ENCODE measurements at regions not wholly inside any gene's neighbourhood (a gene's known extent, or its start where the extent isn't known, plus 50 kb on each side); places are given as distances from the start of the nearest gene placed in this dataset.

- no peak overlapping the region for H3K9ac ChIP-seq (ENCODE audit: insufficient read depth, low read length, poor library complexity, severe bottlenecking)
- TF ChIP-seq CTCF (IDR thresholded peaks at IDR 0.05): no peak
- no peaks in the 10 kb centered on the region for H3K79me2 ChIP-seq (ENCODE audit: insufficient read depth, low read length)
- no peaks in the 10 kb centered on the region for H3K4me1 ChIP-seq (ENCODE audit: control insufficient read depth in 1 of 2, insufficient read depth in 2 of 2, low read length in 2 of 2)
- H3K9me3 Mint-ChIP-seq: peaks cover 0 to 14% (median 1%) of the 10 kb centered on the region in 7 donors
- H3K36me3 Mint-ChIP-seq: no peaks in the 10 kb centered on the region
- intact Hi-C loops (cut with micrococcal nuclease): no loop called here
- H3K4me1 Mint-ChIP-seq: no peaks in the 10 kb centered on the region
- H3K27ac Mint-ChIP-seq: no peak overlapping the region
- no peak overlapping the region for H3K4me3 ChIP-seq (replicated peaks in 1 of 3; ENCODE audit: low read depth in 2 of 3, low read length in 3 of 3)
- no peaks in the 10 kb centered on the region for H3K27me3 ChIP-seq (ENCODE audit: control insufficient read depth in 2 of 2, insufficient read depth in 2 of 2, low read length in 2 of 2)
- no peak for DNase-seq
- no peaks in the 10 kb centered on the region for H3K27me3 Mint-ChIP-seq (ENCODE audit: low read depth in 3 of 3)
- H3K4me3 Mint-ChIP-seq: no peak overlapping the region
- H2AFZ ChIP-seq (ENCODE audit: insufficient read depth, low read depth, low read length, poor library complexity, severe bottlenecking): no peak overlapping the region
- H3K36me3 ChIP-seq (replicated peaks in 1 of 2; ENCODE audit: control insufficient read depth in 1 of 2, insufficient read depth in 2 of 2, low read length in 2 of 2): no peaks in the 10 kb centered on the region
- no peaks in the 10 kb centered on the region for H4K20me1 ChIP-seq (ENCODE audit: insufficient read depth, low read length)
- 83% methylated on average over 1 of the region's 4 CpGs for WGBS (ENCODE audit: insufficient coverage)
- no peak overlapping the region for H3K27ac ChIP-seq (ENCODE audit: low read depth in 1 of 2, low read length in 2 of 2)
- H3K9me3 ChIP-seq (replicated peaks in 1 of 2; ENCODE audit: control insufficient read depth in 1 of 2, insufficient read depth in 1 of 2, low read length in 2 of 2): peaks cover 0 to 3% of the 10 kb centered on the region in 2 donors
- H3K4me2 ChIP-seq (replicated peaks; ENCODE audit: extremely low read depth, low read length, poor library complexity, severe bottlenecking): no peak overlapping the region
These were observed 373.5 kb upstream of the CHST9 start for GRCh38 chr18:27558388-27559155.

- H3K9ac ChIP-seq (ENCODE audit: insufficient read depth, low read length, poor library complexity, severe bottlenecking): no peak overlapping the region
- no peak overlapping the region for H3K4me2 ChIP-seq (replicated peaks; ENCODE audit: extremely low read depth, low read length, poor library complexity, severe bottlenecking)
- TF ChIP-seq CTCF (IDR thresholded peaks at IDR 0.05): no peak
- Mint-ChIP-seq H3K36me3 (no peaks in the 10 kb centered on the region), H3K4me1 (no peaks in the 10 kb centered on the region), H3K9me3 (peaks cover 0 to 11% (median 2%) of the 10 kb centered on the region in 7 donors), H3K27ac (no peak overlapping the region), H3K4me3 (no peak overlapping the region), H3K27me3 (ENCODE audit: low read depth in 3 of 3) (no peaks in the 10 kb centered on the region)
- no peaks in the 10 kb centered on the region for H3K4me1 ChIP-seq (ENCODE audit: control insufficient read depth in 1 of 2, insufficient read depth in 2 of 2, low read length in 2 of 2)
- WGBS (ENCODE audit: insufficient coverage): 83% methylated on average over 2 of the region's 4 CpGs
- H3K79me2 ChIP-seq (ENCODE audit: insufficient read depth, low read length): no peaks in the 10 kb centered on the region
- intact Hi-C loops (cut with micrococcal nuclease): no loop called here
- H2AFZ ChIP-seq (ENCODE audit: insufficient read depth, low read depth, low read length, poor library complexity, severe bottlenecking): no peak overlapping the region
- DNase-seq: no peak
- H4K20me1 ChIP-seq (ENCODE audit: insufficient read depth, low read length): no peaks in the 10 kb centered on the region
- peaks cover 0 to 8% of the 10 kb centered on the region in 2 donors for H3K9me3 ChIP-seq (replicated peaks in 1 of 2; ENCODE audit: control insufficient read depth in 1 of 2, insufficient read depth in 1 of 2, low read length in 2 of 2)
- no peak overlapping the region for H3K27ac ChIP-seq (ENCODE audit: low read depth in 1 of 2, low read length in 2 of 2)
- H3K36me3 ChIP-seq (replicated peaks in 1 of 2; ENCODE audit: control insufficient read depth in 1 of 2, insufficient read depth in 2 of 2, low read length in 2 of 2): no peaks in the 10 kb centered on the region
- no peaks in the 10 kb centered on the region for H3K27me3 ChIP-seq (ENCODE audit: control insufficient read depth in 2 of 2, insufficient read depth in 2 of 2, low read length in 2 of 2)
- no peak overlapping the region for H3K4me3 ChIP-seq (replicated peaks in 1 of 3; ENCODE audit: low read depth in 2 of 3, low read length in 3 of 3)
These were observed 371.6 kb upstream of the CHST9 start for GRCh38 chr18:27556741-27557140.
